K562 (cell line): ENCODE measurements at regions not wholly inside any gene's neighbourhood (a gene's known extent, or its start where the extent isn't known, plus 50 kb on each side); places are given as distances from the start of the nearest gene placed in this dataset.

Experiments used
- ATAC-seq: fragments of 200-7000 bp; cut with Tn5 transposase; 3 replicates; pipeline ENCODE4 v1.9.1; 2020; ENCODE audit warnings: moderate library complexity
- BruUV-seq: library from RNA; stranded (reverse); fragments of 400-500 nt; replicated peaks from 2 replicates; lab custom pipeline; 2021; lab: Mats Ljungman, UMichigan
- CTCF ChIA-PET: fragments of 300-600 bp; formaldehyde crosslinking; extraction: SDS; loops from one replicate; lab custom pipeline; 2021; ENCODE audit warnings: low intra/inter-chr PET ratio; lab: Yijun Ruan, JAX
- POLR2A ChIA-PET: fragments of 300-600, 350-650 bp; sonication (Branson Sonifier 250); formaldehyde crosslinking; extraction: SDS; loops from one replicate; lab custom pipeline; 2021; ENCODE audit warnings: antibody characterized with exemption, inconsistent platforms; lab: Yijun Ruan, JAX
- DNase-seq, 4 experiments: peaks; one replicate each; pipeline versions ENCODE4 v3.0.0 to v3.0.0-alpha.2; 2011 to 2018; ENCODE audit warnings: low spot score in 3 of 4, mixed read lengths in 3 of 4; ENCODE audit errors: extremely low read depth in 1 of 4
- FAIRE-seq: peaks from 2 replicates; lab custom pipeline; 2011; peaks lifted over from hg19 to GRCh38; lab: Jason Lieb, UNC
- H2AFZ ChIP-seq: 2 replicates; pipeline ENCODE4 v1.6.0; 2011; ENCODE audit warnings: low read depth, low read length, control low read depth, inconsistent platforms
- H3K27ac ChIP-seq: fragments of 200-600 bp; 3 replicates; pipeline ENCODE4 v1.8.0; 2011; ENCODE audit warnings: low read depth, mild to moderate bottlenecking, control low read depth, inconsistent platforms, low read length, moderate library complexity, mixed read lengths; ENCODE audit errors: extremely low read depth
- H3K27me3 ChIP-seq, 2 experiments: fragments of 300-600 bp in 1 of 2; 2 replicates in 1 of 2; 3 replicates in 1 of 2; pipeline versions ENCODE4 v1.6.0 to v1.8.0; 2011; ENCODE audit warnings: inconsistent platforms in 2 of 2, low read length in 2 of 2, mild to moderate bottlenecking in 1 of 2, mixed read lengths in 1 of 2, moderate library complexity in 1 of 2; ENCODE audit not compliant: control insufficient read depth in 2 of 2, insufficient read depth in 2 of 2
- H3K36me3 ChIP-seq: fragments of 300-600 bp; 3 replicates; pipeline ENCODE4 v1.8.0; 2011; ENCODE audit warnings: mild to moderate bottlenecking, low read length, inconsistent platforms; ENCODE audit not compliant: control insufficient read depth, insufficient read depth
- H3K4me1 ChIP-seq, 2 experiments: fragments of 200-600 bp in 1 of 2; replicated peaks in 1 of 2; 2 replicates in 1 of 2; 3 replicates in 1 of 2; pipeline versions ENCODE4 v1.5.1 to v1.8.0; 2011; ENCODE audit warnings: inconsistent platforms in 2 of 2, low read length in 2 of 2, mild to moderate bottlenecking in 1 of 2, mixed read lengths in 1 of 2, moderate library complexity in 1 of 2; ENCODE audit not compliant: control insufficient read depth in 2 of 2, insufficient read depth in 2 of 2
- H3K4me2 ChIP-seq: 2 replicates; pipeline ENCODE4 v1.6.1; 2011; ENCODE audit warnings: low read length, control low read depth, inconsistent platforms, mixed read lengths; ENCODE audit not compliant: insufficient read depth
- H3K4me3 ChIP-seq: fragments of 200-600 bp; sonication (generic), shearing (Covaris generic); 2 replicates; pipeline ENCODE4 v1.5.1; 2016; ENCODE audit warnings: control low read depth, inconsistent platforms
- H3K79me2 ChIP-seq: fragments of 200-600 bp; 3 replicates; pipeline ENCODE4 v1.8.0; 2011; ENCODE audit warnings: low read length, inconsistent platforms; ENCODE audit not compliant: control insufficient read depth, insufficient read depth
- H3K9ac ChIP-seq, 2 experiments: 2 replicates each; pipeline versions ENCODE4 v1.6.0 to v1.6.1; 2011; ENCODE audit warnings: low read depth in 2 of 2, low read length in 2 of 2, control low read depth in 1 of 2, inconsistent platforms in 1 of 2, mild to moderate bottlenecking in 1 of 2, mixed read lengths in 1 of 2; ENCODE audit not compliant: insufficient read depth in 1 of 2
- H3K9me1 ChIP-seq: one replicate; pipeline ENCODE4 v1.6.0; 2011; ENCODE audit warnings: inconsistent platforms, mild to moderate bottlenecking, low read length, moderate library complexity; ENCODE audit not compliant: control insufficient read depth, insufficient read depth
- H3K9me3 ChIP-seq: replicated peaks from 2 replicates; pipeline ENCODE4 v1.5.1; 2011; ENCODE audit warnings: low read depth, low read length, inconsistent platforms; ENCODE audit not compliant: control insufficient read depth, insufficient read depth
- H4K20me1 ChIP-seq: replicated peaks from 2 replicates; pipeline ENCODE4 v1.6.1; 2011; ENCODE audit warnings: low read length, inconsistent platforms, mixed read lengths; ENCODE audit not compliant: control insufficient read depth, insufficient read depth
- FOXP1 ChIP-seq: sonication (generic); formaldehyde crosslinking; IDR thresholded peaks from 2 replicates; pipeline ENCODE4 v1.8.0; 2022; ENCODE audit warnings: mild to moderate bottlenecking, missing genetic modification reagents
- MYNN ChIP-seq, 2 experiments: sonication (generic); formaldehyde crosslinking in 1 of 2; IDR thresholded peaks; 2 replicates each; pipeline versions ENCODE4 v1.5.0 to v1.6.1; 2016 to 2020; ENCODE audit warnings: antibody characterized with exemption in 1 of 2, missing genetic modification reagents in 1 of 2
- NCOR1 ChIP-seq: fragments of 450-650 bp; IDR thresholded peaks from 2 replicates; pipeline ENCODE4 v1.6.1; 2016; ENCODE audit warnings: mild to moderate bottlenecking, moderate library complexity
- NR2C2 ChIP-seq, 2 experiments: fragments of 200-800 bp in 1 of 2; sonication (Bioruptor generic) in 1 of 2; sonication (generic) in 1 of 2; formaldehyde crosslinking in 1 of 2; IDR thresholded peaks; 2 replicates each; pipeline versions ENCODE4 v1.6.1 to v1.8.0; 2016 to 2022; ENCODE audit warnings: mild to moderate bottlenecking in 1 of 2, missing compliant biosample characterization in 1 of 2, missing genetic modification characterization in 1 of 2, missing genetic modification reagents in 1 of 2
- TFAP4 ChIP-seq: sonication (generic); formaldehyde crosslinking; IDR thresholded peaks from 2 replicates; pipeline ENCODE4 v1.8.0; 2022; ENCODE audit warnings: missing genetic modification reagents, mild to moderate bottlenecking, moderate library complexity, borderline replicate concordance
- ZNF445 ChIP-seq: fragments of 250-450 bp; sonication (Bioruptor Pico); IDR thresholded peaks from 2 replicates; pipeline ENCODE4 v1.4.0; 2020; ENCODE audit warnings: low read depth, mild to moderate bottlenecking, moderate library complexity
- WGBS: fragments of 100-300 bp; shearing (Covaris generic); methylation state at CpG from one replicate; pipeline ENCODE4 v1.1.6; 2016; ENCODE audit warnings: low coverage, mixed read lengths; ENCODE audit not compliant: insufficient coverage; ENCODE audit errors: missing lambda C conversion rate; 5-methylcytosine and 5-hydroxymethylcytosine counted together
- in situ Hi-C: fragments of 300-500 bp; cut with MboI; formaldehyde crosslinking; loops from 4 replicates; pipeline ENCODE4 v1.15.0; 2018; ENCODE audit warnings: inconsistent platforms, mixed read lengths
- intact Hi-C: fragments of 100-400 bp; cut with micrococcal nuclease; formaldehyde crosslinking; loops from 2 replicates; pipeline ENCODE4 v1.14.2; 2022
- TF ChIP-seq, protein P1 (sequence below): fragments of 250-450 bp; sonication (Bioruptor Pico); IDR thresholded peaks from 2 replicates; pipeline ENCODE4 v1.5.0; 2020; ENCODE audit warnings: mild to moderate bottlenecking

- no peaks in the 10 kb centered on the region for H3K27me3 ChIP-seq
- no peaks in the 10 kb centered on the region for H3K79me2 ChIP-seq
- BruUV-seq, result no TSS peak
- H3K9me3 ChIP-seq, result no peaks in the 10 kb centered on the region
- H3K36me3 ChIP-seq, result no peaks in the 10 kb centered on the region
- FAIRE-seq (no peak), DNase-seq (no peak), ATAC-seq (no peak)
- H3K4me1 ChIP-seq, result no peaks in the 10 kb centered on the region
- 12% methylated on average over 11 of the region's 12 CpGs for WGBS
- TF ChIP-seq NCOR1, result no peak
- TF ChIP-seq, protein P1, sequence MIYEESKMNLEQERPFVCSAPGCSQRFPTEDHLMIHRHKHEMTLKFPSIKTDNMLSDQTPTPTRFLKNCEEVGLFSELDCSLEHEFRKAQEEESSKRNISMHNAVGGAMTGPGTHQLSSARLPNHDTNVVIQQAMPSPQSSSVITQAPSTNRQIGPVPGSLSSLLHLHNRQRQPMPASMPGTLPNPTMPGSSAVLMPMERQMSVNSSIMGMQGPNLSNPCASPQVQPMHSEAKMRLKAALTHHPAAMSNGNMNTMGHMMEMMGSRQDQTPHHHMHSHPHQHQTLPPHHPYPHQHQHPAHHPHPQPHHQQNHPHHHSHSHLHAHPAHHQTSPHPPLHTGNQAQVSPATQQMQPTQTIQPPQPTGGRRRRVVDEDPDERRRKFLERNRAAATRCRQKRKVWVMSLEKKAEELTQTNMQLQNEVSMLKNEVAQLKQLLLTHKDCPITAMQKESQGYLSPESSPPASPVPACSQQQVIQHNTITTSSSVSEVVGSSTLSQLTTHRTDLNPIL (CRISPR knock-in tag), result no peak
- no peak for TF ChIP-seq NR2C2 (CRISPR knock-in tag; IDR thresholded peaks at IDR 0.05)
- TF ChIP-seq NR2C2 (tag; IDR thresholded peaks at IDR 0.05), result no peak
- TF ChIP-seq FOXP1 (CRISPR knock-in tag), result no peak
- TF ChIP-seq TFAP4 (CRISPR knock-in tag), result no peak
- TF ChIP-seq ZNF445, result no peak
- TF ChIP-seq MYNN (IDR thresholded peaks at IDR 0.05), result no peak
- TF ChIP-seq MYNN (CRISPR knock-in tag; IDR thresholded peaks at IDR 0.05), result no peak
- H4K20me1 ChIP-seq, result no peaks in the 10 kb centered on the region
- in situ Hi-C loops (no loop called here), intact Hi-C loops (no loop called here)
- H3K9me1 ChIP-seq, result no peaks in the 10 kb centered on the region
- no peak overlapping the region for H2AFZ ChIP-seq
- H3K4me3 ChIP-seq, result no peak overlapping the region
- no peak overlapping the region for H3K27ac ChIP-seq
- ChIA-PET POLR2A (no interaction called here), CTCF (no interaction called here)
- no peak overlapping the region for H3K4me2 ChIP-seq
- no peak overlapping the region for H3K9ac ChIP-seq
Observed at GRCh38 chr2:216949700-216950413, 90.0 kb upstream of the TNP1 start.
